IMR-90 (cell line): ENCODE measurements at regions not wholly inside any gene's neighbourhood (a gene's known extent, or its start where the extent isn't known, plus 50 kb on each side); places are given as distances from the start of the nearest gene placed in this dataset.

Source experiments
- ATAC-seq: fragments of 200-7000 bp; cut with Tn5 transposase; 2 replicates; pipeline ENCODE4 v1.9.1; 2020; ENCODE audit warnings: low read depth, mild to moderate bottlenecking, moderate library complexity
- BruUV-seq: library from RNA; stranded (reverse); fragments of 400-500 nt; replicated peaks from 2 replicates; lab custom pipeline; 2021; lab: Mats Ljungman, UMichigan
- CTCF ChIA-PET: fragments of 300-600 bp; formaldehyde crosslinking; extraction: SDS; loops from one replicate; lab custom pipeline; 2021; ENCODE audit warnings: antibody characterized with exemption; lab: Yijun Ruan, JAX
- POLR2A ChIA-PET: fragments of 300-600 bp; sonication (Branson Sonifier 250); formaldehyde crosslinking; loops from one replicate; lab custom pipeline; 2022; ENCODE audit warnings: antibody characterized with exemption; ENCODE audit not compliant: unreplicated experiment; lab: Charles Lee
- DNase-seq: peaks from one replicate; pipeline ENCODE4 v3.0.0; 2013
- H2AFZ ChIP-seq: replicated peaks from 2 replicates; pipeline ENCODE3; 2013; ENCODE audit warnings: low read length, mild to moderate bottlenecking; ENCODE audit not compliant: poor library complexity
- H2AK5ac ChIP-seq: 2 replicates; pipeline ENCODE4 v1.6.1; 2013; ENCODE audit warnings: low read depth, low read length, inconsistent platforms
- H2AK9ac ChIP-seq: replicated peaks from 2 replicates; pipeline ENCODE3; 2013; ENCODE audit warnings: mild to moderate bottlenecking, low read depth, low read length, moderate library complexity; ENCODE audit not compliant: poor library complexity
- H2BK120ac ChIP-seq: 2 replicates; pipeline ENCODE4 v1.6.1; 2013; ENCODE audit warnings: low read depth, low read length, inconsistent platforms
- H2BK15ac ChIP-seq: 3 replicates; pipeline ENCODE4 v1.6.1; 2013; ENCODE audit warnings: low read depth, low read length, inconsistent platforms
- H2BK20ac ChIP-seq: 2 replicates; pipeline ENCODE4 v1.6.1; 2013; ENCODE audit warnings: low read depth, mild to moderate bottlenecking, inconsistent platforms, low read length, moderate library complexity
- H2BK5ac ChIP-seq: 2 replicates; pipeline ENCODE4 v1.6.1; 2013; ENCODE audit warnings: mild to moderate bottlenecking, low read depth, low read length, inconsistent platforms; ENCODE audit not compliant: poor library complexity, severe bottlenecking
- H3K14ac ChIP-seq: replicated peaks from 2 replicates; pipeline ENCODE4 v1.6.1; 2013; ENCODE audit warnings: low read depth, low read length, inconsistent platforms
- H3K18ac ChIP-seq: 2 replicates; pipeline ENCODE4 v1.6.1; 2013; ENCODE audit warnings: low read depth, low read length, control low read depth
- H3K23ac ChIP-seq: 2 replicates; pipeline ENCODE4 v1.6.1; 2013; ENCODE audit warnings: low read depth, low read length, inconsistent platforms
- H3K27ac ChIP-seq: 2 replicates; pipeline ENCODE4 v1.5.1; 2013; ENCODE audit warnings: mild to moderate bottlenecking, control low read depth, low read length; ENCODE audit not compliant: insufficient read depth
- H3K27me3 ChIP-seq: 2 replicates; pipeline ENCODE4 v1.6.1; 2013; ENCODE audit warnings: low read length; ENCODE audit not compliant: control insufficient read depth, insufficient read depth
- H3K36me3 ChIP-seq: 2 replicates; pipeline ENCODE4 v1.6.1; 2013; ENCODE audit warnings: low read length, mixed read lengths; ENCODE audit not compliant: control insufficient read depth, insufficient read depth
- H3K4ac ChIP-seq: 2 replicates; pipeline ENCODE4 v1.6.1; 2013; ENCODE audit warnings: low read depth, low read length, inconsistent platforms
- H3K4me1 ChIP-seq: 2 replicates; pipeline ENCODE4 v1.6.1; 2013; ENCODE audit warnings: low read length, mixed read lengths; ENCODE audit not compliant: control insufficient read depth, insufficient read depth
- H3K4me2 ChIP-seq: 2 replicates; pipeline ENCODE4 v1.6.1; 2013; ENCODE audit warnings: low read depth, mild to moderate bottlenecking, control low read depth, low read length, moderate library complexity
- H3K4me3 ChIP-seq: 2 replicates; pipeline ENCODE4 v1.5.1; 2013; ENCODE audit warnings: low read depth, mild to moderate bottlenecking, control low read depth, low read length, moderate library complexity; ENCODE audit not compliant: insufficient read depth
- H3K56ac ChIP-seq: 2 replicates; pipeline ENCODE4 v1.6.1; 2013; ENCODE audit warnings: low read length, inconsistent platforms; ENCODE audit not compliant: insufficient read depth; ENCODE audit errors: extremely low read depth
- H3K79me1 ChIP-seq, 2 experiments: 2 replicates each; pipeline ENCODE4 v1.6.1; 2013; ENCODE audit warnings: low read length in 2 of 2, inconsistent platforms in 1 of 2, low read depth in 1 of 2
- H3K9ac ChIP-seq: 2 replicates; pipeline ENCODE4 v1.6.1; 2013; ENCODE audit warnings: low read depth, low read length, control low read depth
- H3K9me1 ChIP-seq: 2 replicates; pipeline ENCODE4 v1.6.1; 2013; ENCODE audit warnings: low read length, inconsistent platforms; ENCODE audit not compliant: insufficient read depth
- H3K9me3 ChIP-seq: 2 replicates; pipeline ENCODE4 v1.6.1; 2013; ENCODE audit warnings: low read length; ENCODE audit not compliant: control insufficient read depth, insufficient read depth
- H4K20me1 ChIP-seq: 2 replicates; pipeline ENCODE4 v1.6.1; 2013; ENCODE audit warnings: low read length, inconsistent platforms; ENCODE audit not compliant: insufficient read depth
- H4K5ac ChIP-seq: 2 replicates; pipeline ENCODE4 v1.6.1; 2013; ENCODE audit warnings: mild to moderate bottlenecking, low read depth, low read length, control low read depth
- H4K8ac ChIP-seq, 2 experiments: 2 replicates each; pipeline ENCODE4 v1.6.1; 2013; ENCODE audit warnings: low read depth in 2 of 2, low read length in 2 of 2, control low read depth in 1 of 2, inconsistent platforms in 1 of 2
- H4K91ac ChIP-seq: 2 replicates; pipeline ENCODE4 v1.6.1; 2013; ENCODE audit warnings: low read depth, low read length, inconsistent platforms; ENCODE audit not compliant: insufficient read depth
- CTCF ChIP-seq: conservative IDR thresholded peaks from 2 replicates; pipeline ENCODE4 v1.5.1; 2012; ENCODE audit warnings: mild to moderate bottlenecking, low read depth, low read length, improper control_type of control experiment
- NFE2L2 ChIP-seq: fragments of 150-350 bp; IDR thresholded peaks from 2 replicates; pipeline ENCODE4 v1.6.1; 2016; ENCODE audit warnings: low read depth, mild to moderate bottlenecking, low read length
- WGBS, 2 experiments: methylation state at CpG; one replicate each; pipeline versions ENCODE4 v1.1.5 to v1.1.7; 2013; ENCODE audit warnings: missing lambda C conversion rate in 2 of 2; ENCODE audit not compliant: insufficient read length in 1 of 2; ENCODE audit errors: extremely low coverage in 2 of 2; 5-methylcytosine and 5-hydroxymethylcytosine counted together
- dilution Hi-C: fragments of 300-500 bp; cut with HindIII; formaldehyde crosslinking; loops from one replicate; pipeline ENCODE4 v1.14.3; 2018; ENCODE audit warnings: low sequenced_read_pairs; ENCODE audit not compliant: unreplicated experiment
- in situ Hi-C: fragments of 300-500 bp; cut with MboI; formaldehyde crosslinking; loops from 3 replicates; pipeline ENCODE4 v1.14.3; 2019; ENCODE audit warnings: low sequenced_read_pairs, inconsistent platforms, mixed read lengths
- intact Hi-C: fragments of 100-400 bp; cut with micrococcal nuclease; formaldehyde crosslinking; loops from 2 replicates; pipeline ENCODE4 v1.10.0; 2022

- no peak overlapping the region for H3K27ac ChIP-seq
- no peak overlapping the region for H3K4me2 ChIP-seq
- no peak overlapping the region for H4K5ac ChIP-seq
- H2AFZ ChIP-seq = no peak overlapping the region
- no peak overlapping the region for H3K4me3 ChIP-seq
- WGBS, 2 experiments = 0% methylated on average over 1 of the region's 2 CpGs; no CpG with 5 or more reads in 1 of the 2 experiments
- H4K91ac ChIP-seq = no peak overlapping the region
- H3K56ac ChIP-seq = no peak overlapping the region
- CTCF ChIA-PET = interaction anchor here (0.6 kb wide), 1 partner anchor 660 kb away, joined by 4 read pairs; no protein-coding TSS in a partner anchor
- H2AK5ac ChIP-seq = no peak overlapping the region
- in situ Hi-C loops = no loop called here
- H3K4me1 ChIP-seq = no peaks in the 10 kb centered on the region
- no peak overlapping the region for H2AK9ac ChIP-seq
- DNase-seq (no peak), ATAC-seq (no peak)
- H3K9ac ChIP-seq = no peak overlapping the region
- no peak overlapping the region for H3K18ac ChIP-seq
- no peaks in the 10 kb centered on the region for H3K9me3 ChIP-seq
- H3K9me1 ChIP-seq = no peaks in the 10 kb centered on the region
- intact Hi-C loops = loop anchor here (5.0 kb wide), 1 partner anchor 250 kb away; the partner anchor contains the start of gene PPP3CA
- no peaks in the 10 kb centered on the region for H3K36me3 ChIP-seq
- H2BK20ac ChIP-seq = no peak overlapping the region
- H4K20me1 ChIP-seq = no peaks in the 10 kb centered on the region
- dilution Hi-C loops = no loop called here
- POLR2A ChIA-PET = no interaction called here
- no peak overlapping the region for H2BK5ac ChIP-seq
- no peak overlapping the region for H3K23ac ChIP-seq
- no peak overlapping the region for H2BK120ac ChIP-seq
- no peak overlapping the region for H4K8ac ChIP-seq
- H3K79me1 ChIP-seq = no peaks in the 10 kb centered on the region
- no peak overlapping the region for H3K14ac ChIP-seq
- TF ChIP-seq CTCF = peak; percentile 21; the same call in 1 of the 2 replicates
- no peak for TF ChIP-seq NFE2L2
- no peak overlapping the region for H2BK15ac ChIP-seq
- H3K4ac ChIP-seq = no peak overlapping the region
- H3K27me3 ChIP-seq = no peaks in the 10 kb centered on the region
- BruUV-seq = no TSS peak
Observed at GRCh38 chr4:101596781-101597552, 193.6 kb upstream of the BANK1 start.
